Psoas muscle (tissue), 7 donors: ENCODE measurements at regions not wholly inside any gene's neighbourhood (a gene's known extent, or its start where the extent isn't known, plus 50 kb on each side); places are given as distances from the start of the nearest gene placed in this dataset.
A peak's percentile ranks its signal among the peaks of the same experiment; 100 is the strongest.

Experiments used
- ATAC-seq, 4 donors: fragments of 200-7000 bp; cut with Tn5 transposase; one replicate each; pipeline ENCODE4 v1.9.1; 2020; ENCODE audit warnings: moderate library complexity in 3 of 4, mild to moderate bottlenecking in 2 of 4
- DNase-seq, 2 donors: peaks; one replicate each; pipeline ENCODE4 v3.0.0-alpha.2; 2020
- H3K27ac ChIP-seq: fragments of 200-600 bp; one replicate; pipeline ENCODE4 v1.8.0; 2022
- H3K27me3 ChIP-seq, 3 donors: fragments of 200-600 bp in 1 of 3; one replicate each; pipeline versions ENCODE4 v1.6.1 to v1.8.0; 2013 to 2022; ENCODE audit warnings: low read length in 2 of 3, mild to moderate bottlenecking in 2 of 3, moderate library complexity in 1 of 3; ENCODE audit not compliant: insufficient read depth in 3 of 3
- H3K36me3 ChIP-seq, 2 donors: fragments of 200-600 bp in 1 of 2; one replicate each; pipeline versions ENCODE4 v1.6.1 to v1.8.0; 2013 to 2022; ENCODE audit warnings: low read depth in 1 of 2, mild to moderate bottlenecking in 1 of 2, moderate library complexity in 1 of 2; ENCODE audit not compliant: insufficient read depth in 1 of 2
- H3K4me1 ChIP-seq: fragments of 200-600 bp; one replicate; pipeline ENCODE4 v1.8.0; 2022
- H3K4me3 ChIP-seq: fragments of 200-600 bp; one replicate; pipeline ENCODE4 v1.8.0; 2022; ENCODE audit warnings: mild to moderate bottlenecking
- H3K9me3 ChIP-seq: fragments of 200-600 bp; one replicate; pipeline ENCODE4 v1.8.0; 2022
- CTCF ChIP-seq: fragments of 200-600 bp; IDR thresholded peaks from one replicate; pipeline ENCODE4 v1.8.0; 2022; ENCODE audit warnings: antibody characterized with exemption
- WGBS, 3 donors: extraction: QIAGEN DNeasy Blood & Tissue Kit; methylation state at CpG; one replicate each; pipeline versions ENCODE4 v1.1.6 to v1.1.7; 2013; 5-methylcytosine and 5-hydroxymethylcytosine counted together
- intact Hi-C, 2 donors: fragments of 100-400 bp; cut with DNase I; formaldehyde crosslinking; loops; one replicate each; pipeline versions ENCODE4 v1.11.0 to v1.14.2; 2022
- donor health status: healthy with polysubstance abuse.
- donor health status: DM: no; HTN: no; CAD: no; lungs with moderate emphysema.
- donor health status: Bipolar disorder and iron deficiency.
- donor health status: healthy.
- donor health status: DM: yes; HTN: yes; CAD: no.
- donor health status: DM: no; HTN: no; CAD: no.
- donor health status: DM: yes; HTN: yes; CAD: no.

DNA sequence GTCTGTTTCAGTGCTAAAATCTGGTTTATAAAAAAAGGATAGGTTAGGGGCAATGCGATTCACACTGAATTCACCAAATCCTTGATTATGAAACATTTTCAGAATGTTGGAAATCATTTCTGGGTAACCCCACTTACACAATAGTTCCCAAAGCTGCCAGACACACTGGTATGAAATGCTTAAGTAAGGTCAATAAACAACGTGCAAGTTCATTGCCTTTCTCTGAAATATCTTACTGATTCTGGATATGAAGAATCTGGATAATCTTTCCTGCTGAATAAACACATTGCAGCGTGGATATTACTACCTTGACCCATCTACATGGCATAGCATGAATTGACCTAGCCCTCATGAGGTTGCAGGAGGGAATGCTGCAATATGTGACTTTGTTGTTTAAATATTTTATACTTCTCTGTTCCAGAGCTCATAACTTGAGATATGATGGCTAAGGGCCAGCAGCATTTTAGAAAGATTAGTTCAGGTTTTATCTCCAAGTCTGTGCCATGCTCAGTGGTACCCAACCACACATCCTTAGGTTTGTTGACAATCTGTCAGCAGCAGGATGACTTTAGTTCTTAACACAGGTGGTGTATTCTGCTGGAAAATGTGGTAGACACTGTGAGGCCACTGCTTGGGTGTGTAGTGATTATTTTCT, 121.0 kb downstream of the NREP start:
- H3K9me3 ChIP-seq = peaks cover 7% of the 10 kb centered on the region
- peaks cover 11% of the 10 kb centered on the region for H3K4me1 ChIP-seq
- intact Hi-C loops = no loop called here
- no peaks in the 10 kb centered on the region for H3K27me3 ChIP-seq
- DNase-seq (no peak), ATAC-seq (peak in 3 of 4 donors; percentile 11 to 30 (median 24))
- H3K27ac ChIP-seq = no peak overlapping the region
- H3K36me3 ChIP-seq = no peaks in the 10 kb centered on the region
- no peak for TF ChIP-seq CTCF
- 21 to 36% (median 29%) methylated on average over 3 of the region's 3 CpGs for WGBS, 3 donors
- H3K4me3 ChIP-seq = no peak overlapping the region

- Histone ChIP-seq H3K9me3 (peaks cover 7% of the 10 kb centered on the region), H3K27me3 (no peaks in the 10 kb centered on the region), H3K36me3 (no peaks in the 10 kb centered on the region), H3K4me3 (peak overlapping the region; percentile 41), H3K27ac (no peak overlapping the region), H3K4me1 (peaks cover 11% of the 10 kb centered on the region)
- ATAC-seq (peak; percentile 68 to 88 (median 82)), DNase-seq (no peak)
- intact Hi-C loops = no loop called here
- 12 to 20% (median 14%) methylated on average over 7 of the region's 7 CpGs for WGBS, 3 donors
- TF ChIP-seq CTCF = no peak
These were observed 121.7 kb downstream of the NREP start for GRCh38 chr5:111635151-111635902.

GRCh38 chr5:111631328-111631727, 119.0 kb upstream of the STARD4 start:
- no peak overlapping the region for H3K27ac ChIP-seq
- no peaks in the 10 kb centered on the region for H3K9me3 ChIP-seq
- H3K4me3 ChIP-seq = no peak overlapping the region
- H3K27me3 ChIP-seq = no peaks in the 10 kb centered on the region
- peaks cover 11% of the 10 kb centered on the region for H3K4me1 ChIP-seq
- no peaks in the 10 kb centered on the region for H3K36me3 ChIP-seq
- no peak for TF ChIP-seq CTCF
- DNase-seq (no peak), ATAC-seq (no peak)
- intact Hi-C loops = no loop called here
- 95 to 96% (median 95%) methylated on average over 3 of the region's 3 CpGs for WGBS, 3 donors

- no peaks in the 10 kb centered on the region for H3K4me1 ChIP-seq
- H3K27me3 ChIP-seq = no peaks in the 10 kb centered on the region
- DNase-seq = no peak
- TF ChIP-seq CTCF = no peak
- ATAC-seq = no peak
- H3K9me3 ChIP-seq = no peaks in the 10 kb centered on the region
- intact Hi-C loops = no loop called here
- H3K36me3 ChIP-seq = no peaks in the 10 kb centered on the region
- H3K4me3 ChIP-seq = no peak overlapping the region
- H3K27ac ChIP-seq = no peak overlapping the region
These were observed 116.6 kb upstream of the STARD4 start for GRCh38 chr5:111628901-111629300.
